ENCODE measurements at regions not wholly inside any gene's neighbourhood (a gene's known extent, or its start where the extent isn't known, plus 50 kb on each side); places are given as distances from the start of the nearest gene placed in this dataset.

DNA sequence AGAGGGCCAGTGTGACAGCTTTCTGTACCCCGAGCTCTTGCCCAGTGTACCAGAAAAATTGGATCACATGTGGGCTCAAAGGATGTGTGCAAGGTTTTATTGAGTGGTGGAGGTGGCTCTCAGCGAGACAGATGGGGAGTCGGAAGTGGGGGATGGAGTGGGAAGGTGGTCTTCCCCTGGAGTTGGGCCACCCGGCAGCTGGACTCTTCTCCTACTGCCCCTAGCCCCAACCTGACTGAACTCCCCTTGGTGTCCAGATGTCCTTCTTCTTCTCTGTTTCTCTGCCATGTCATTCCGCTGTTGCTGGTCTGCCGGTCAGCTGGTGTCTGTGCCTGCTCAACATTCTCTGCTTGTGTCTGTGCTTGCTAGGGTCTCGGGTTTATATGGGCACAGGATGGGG is 217.9 kb downstream of the RRAGC start:
- no peak for DNase-seq
- H3K4ac ChIP-seq (ENCODE audit: low read depth, low read length), result no peak overlapping the region
- no CpG with 5 or more reads among the region's 7 CpGs for WGBS (ENCODE audit: extremely low coverage, insufficient read length, low lambda C conversion rate)

More for the DNA sequence above, 217.9 kb downstream of the RRAGC start:
- Histone ChIP-seq H3K4me1 (ENCODE audit: insufficient read depth, low read length) (no peaks in the 10 kb centered on the region), H2BK120ac (ENCODE audit: low read depth, low read length, poor library complexity, severe bottlenecking) (no peak overlapping the region), H4K5ac (ENCODE audit: insufficient read length, low read depth, low read length) (no peak overlapping the region), H3K23ac (ENCODE audit: insufficient read length, low read depth, low read length) (no peak overlapping the region), H4K91ac (ENCODE audit: insufficient read length, low read depth, low read length) (no peak overlapping the region), H3K27ac (ENCODE audit: insufficient read length, low read depth, low read length) (no peak overlapping the region), H3K9ac (ENCODE audit: extremely low read depth, insufficient read length, low read length) (no peak overlapping the region), H4K8ac (replicated peaks; ENCODE audit: insufficient read length, low read depth, low read length) (no peak overlapping the region), H4K20me1 (ENCODE audit: control insufficient read depth, insufficient read depth, insufficient read length) (no peaks in the 10 kb centered on the region), H3K14ac (ENCODE audit: insufficient read depth, low read length) (no peak overlapping the region), H3K9me3 (ENCODE audit: control insufficient read depth, low read depth, low read length) (no peaks in the 10 kb centered on the region), H3K27me3 (ENCODE audit: insufficient read depth, low read length) (no peaks in the 10 kb centered on the region), H2AFZ (ENCODE audit: low read length) (no peak overlapping the region), H2AK5ac (ENCODE audit: insufficient read length, low read length) (no peak overlapping the region), H3K4me2 (ENCODE audit: insufficient read depth, insufficient read length, low read length) (no peak overlapping the region), H3K79me1 (ENCODE audit: insufficient read depth, low read depth, low read length, poor library complexity, severe bottlenecking) (no peaks in the 10 kb centered on the region), H3K18ac (ENCODE audit: insufficient read length, low read depth, low read length) (no peak overlapping the region), H3K79me2 (ENCODE audit: insufficient read depth, low read length) (no peaks in the 10 kb centered on the region), H2BK5ac (ENCODE audit: insufficient read length, low read length) (no peak overlapping the region), H2BK15ac (ENCODE audit: low read depth, low read length) (no peak overlapping the region), H3T11ph (ENCODE audit: low read length) (no peak overlapping the region), H3K56ac (ENCODE audit: insufficient read length, low read depth, low read length) (no peak overlapping the region), H2BK12ac (ENCODE audit: insufficient read length, low read depth, low read length) (no peak overlapping the region), H3K23me2 (ENCODE audit: insufficient read length, low read depth, low read length, poor library complexity, severe bottlenecking) (no peaks in the 10 kb centered on the region), H2BK20ac (ENCODE audit: low read depth, low read length, poor library complexity, severe bottlenecking) (no peak overlapping the region)
- peaks cover 3 to 9% of the 10 kb centered on the region in 2 experiments; a peak in 4 of 5 replicates for H3K9me3 Mint-ChIP-seq
- TF ChIP-seq CTCF (conservative IDR thresholded peaks at IDR 0.05), result no peak
- no peak overlapping the region for H3K4me3 Mint-ChIP-seq
- no peak overlapping the region for H3K27ac Mint-ChIP-seq
- H3K4me1 Mint-ChIP-seq, result peaks cover 0 to 7% of the 10 kb centered on the region in 2 experiments; a peak in 2 of 4 replicates
- H3K36me3 Mint-ChIP-seq (ENCODE audit: insufficient read depth in 1 of 3, low read depth in 3 of 3), result peaks cover 0 to 6% (median 2%) of the 10 kb centered on the region in 3 experiments; a peak in 4 of 7 replicates
- peaks cover 20% of the 10 kb centered on the region for H3K27me3 Mint-ChIP-seq (ENCODE audit: low read depth)

Measured in H9 (cell line).